H9 (cell line): ENCODE measurements at regions not wholly inside any gene's neighbourhood (a gene's known extent, or its start where the extent isn't known, plus 50 kb on each side); places are given as distances from the start of the nearest gene placed in this dataset.

Source experiments
- DNase-seq: peaks from one replicate; pipeline ENCODE4 v3.0.0-alpha.2; 2017
- H2AFZ ChIP-seq: one replicate; pipeline ENCODE4 v1.6.1; 2013; ENCODE audit warnings: mild to moderate bottlenecking, low read length, control low read depth, moderate library complexity
- H2AK5ac ChIP-seq: 2 replicates; pipeline ENCODE4 v1.6.1; 2013; ENCODE audit warnings: low read length, control low read depth, mixed read lengths; ENCODE audit not compliant: insufficient read length
- H2BK120ac ChIP-seq: one replicate; pipeline ENCODE4 v1.6.1; 2013; ENCODE audit warnings: low read depth, mild to moderate bottlenecking, low read length, control low read depth, inconsistent platforms; ENCODE audit not compliant: poor library complexity, severe bottlenecking
- H2BK12ac ChIP-seq: 2 replicates; pipeline ENCODE4 v1.6.1; 2013; ENCODE audit warnings: low read length, control low read depth, mixed read lengths, low read depth; ENCODE audit not compliant: insufficient read length
- H2BK15ac ChIP-seq: 2 replicates; pipeline ENCODE4 v1.6.1; 2013; ENCODE audit warnings: low read depth, low read length, control low read depth
- H2BK20ac ChIP-seq: one replicate; pipeline ENCODE4 v1.6.1; 2013; ENCODE audit warnings: low read depth, mild to moderate bottlenecking, low read length, control low read depth, inconsistent platforms; ENCODE audit not compliant: poor library complexity, severe bottlenecking
- H2BK5ac ChIP-seq: 2 replicates; pipeline ENCODE4 v1.6.1; 2013; ENCODE audit warnings: low read length, control low read depth, mixed read lengths; ENCODE audit not compliant: insufficient read length
- H3K14ac ChIP-seq: 2 replicates; pipeline ENCODE4 v1.6.1; 2013; ENCODE audit warnings: low read length, control low read depth; ENCODE audit not compliant: insufficient read depth
- H3K18ac ChIP-seq: 2 replicates; pipeline ENCODE4 v1.6.1; 2013; ENCODE audit warnings: low read depth, mild to moderate bottlenecking, mixed read lengths, low read length, control low read depth; ENCODE audit not compliant: insufficient read length
- H3K23ac ChIP-seq: 2 replicates; pipeline ENCODE4 v1.6.1; 2013; ENCODE audit warnings: low read length, control low read depth, mixed read lengths, low read depth; ENCODE audit not compliant: insufficient read length
- H3K23me2 ChIP-seq: 2 replicates; pipeline ENCODE4 v1.6.1; 2013; ENCODE audit warnings: low read depth, mild to moderate bottlenecking, mixed read lengths, low read length, control low read depth; ENCODE audit not compliant: insufficient read length, poor library complexity, severe bottlenecking
- H3K27ac ChIP-seq: 2 replicates; pipeline ENCODE4 v1.5.1; 2013; ENCODE audit warnings: low read length, control low read depth, mixed read lengths, low read depth; ENCODE audit not compliant: insufficient read length
- H3K27me3 ChIP-seq: 2 replicates; pipeline ENCODE4 v1.6.1; 2013; ENCODE audit warnings: low read length, control low read depth, inconsistent platforms; ENCODE audit not compliant: insufficient read depth
- H3K4ac ChIP-seq: 2 replicates; pipeline ENCODE4 v1.6.1; 2013; ENCODE audit warnings: low read depth, mild to moderate bottlenecking, control low read depth, inconsistent platforms, low read length, moderate library complexity
- H3K4me1 ChIP-seq: 2 replicates; pipeline ENCODE4 v1.6.1; 2013; ENCODE audit warnings: low read length, control low read depth, inconsistent platforms; ENCODE audit not compliant: insufficient read depth
- H3K4me2 ChIP-seq: 2 replicates; pipeline ENCODE4 v1.6.1; 2013; ENCODE audit warnings: low read length, control low read depth, mixed read lengths; ENCODE audit not compliant: insufficient read length, insufficient read depth
- H3K56ac ChIP-seq: 2 replicates; pipeline ENCODE4 v1.6.1; 2013; ENCODE audit warnings: low read depth, mild to moderate bottlenecking, mixed read lengths, low read length, control low read depth; ENCODE audit not compliant: insufficient read length
- H3K79me1 ChIP-seq: 2 replicates; pipeline ENCODE4 v1.6.1; 2013; ENCODE audit warnings: low read depth, mild to moderate bottlenecking, moderate library complexity, low read length, control low read depth, inconsistent platforms; ENCODE audit not compliant: insufficient read depth, poor library complexity, severe bottlenecking
- H3K79me2 ChIP-seq: 2 replicates; pipeline ENCODE4 v1.6.1; 2013; ENCODE audit warnings: low read length, control low read depth, inconsistent platforms; ENCODE audit not compliant: insufficient read depth
- H3K9ac ChIP-seq: 2 replicates; pipeline ENCODE4 v1.6.1; 2013; ENCODE audit warnings: low read length, control low read depth, mixed read lengths; ENCODE audit not compliant: insufficient read length; ENCODE audit errors: extremely low read depth
- H3K9me3 ChIP-seq: one replicate; pipeline ENCODE4 v1.6.1; 2013; ENCODE audit warnings: low read depth, low read length, inconsistent platforms; ENCODE audit not compliant: control insufficient read depth
- H3T11ph ChIP-seq: one replicate; pipeline ENCODE4 v1.6.1; 2013; ENCODE audit warnings: mild to moderate bottlenecking, low read length, control low read depth, inconsistent platforms
- H4K20me1 ChIP-seq: one replicate; pipeline ENCODE4 v1.6.1; 2013; ENCODE audit not compliant: control insufficient read depth, insufficient read length, insufficient read depth
- H4K5ac ChIP-seq: 2 replicates; pipeline ENCODE4 v1.6.1; 2013; ENCODE audit warnings: low read depth, mild to moderate bottlenecking, mixed read lengths, low read length, control low read depth; ENCODE audit not compliant: insufficient read length
- H4K8ac ChIP-seq: replicated peaks from 2 replicates; pipeline ENCODE4 v1.6.1; 2013; ENCODE audit warnings: low read length, control low read depth, mixed read lengths, low read depth; ENCODE audit not compliant: insufficient read length
- H4K91ac ChIP-seq: 2 replicates; pipeline ENCODE4 v1.6.1; 2013; ENCODE audit warnings: low read depth, mild to moderate bottlenecking, moderate library complexity, mixed read lengths, low read length, control low read depth; ENCODE audit not compliant: insufficient read length
- H3K27ac Mint-ChIP-seq, 3 experiments: 2 replicates in 2 of 3; 3 replicates in 1 of 3; pipeline ENCODE4 v1.8.0; 2020 to 2021; ENCODE audit warnings: mixed read lengths in 3 of 3, mild to moderate bottlenecking in 1 of 3, moderate library complexity in 1 of 3
- H3K27me3 Mint-ChIP-seq: 2 replicates; pipeline ENCODE4 v1.8.0; 2021; ENCODE audit warnings: low read depth, mild to moderate bottlenecking, moderate library complexity, mixed read lengths
- H3K36me3 Mint-ChIP-seq, 3 experiments: 2 replicates in 2 of 3; 3 replicates in 1 of 3; pipeline ENCODE4 v1.8.0; 2020 to 2021; ENCODE audit warnings: low read depth in 3 of 3, mixed read lengths in 3 of 3; ENCODE audit not compliant: insufficient read depth in 1 of 3
- H3K4me1 Mint-ChIP-seq, 2 experiments: 2 replicates each; pipeline ENCODE4 v1.8.0; 2020; ENCODE audit warnings: mixed read lengths in 2 of 2
- H3K4me3 Mint-ChIP-seq, 2 experiments: 2 replicates in 1 of 2; 3 replicates in 1 of 2; pipeline ENCODE4 v1.8.0; 2020 to 2021; ENCODE audit warnings: mild to moderate bottlenecking in 2 of 2, mixed read lengths in 2 of 2, moderate library complexity in 1 of 2
- H3K9me3 Mint-ChIP-seq, 2 experiments: 2 replicates in 1 of 2; 3 replicates in 1 of 2; pipeline ENCODE4 v1.8.0; 2020; ENCODE audit warnings: mild to moderate bottlenecking in 2 of 2, mixed read lengths in 2 of 2, moderate library complexity in 1 of 2
- CTCF ChIP-seq: fragments of 200-600 bp; sonication (generic); conservative IDR thresholded peaks from 3 replicates; pipeline ENCODE4 v1.8.0; 2021; ENCODE audit warnings: antibody characterized with exemption, mild to moderate bottlenecking
- WGBS: extraction: QIAGEN DNeasy Blood & Tissue Kit; methylation state at CpG from one replicate; pipeline ENCODE4 v1.1.7; 2013; ENCODE audit warnings: missing lambda C conversion rate, low lambda C conversion rate, mixed read lengths; ENCODE audit not compliant: insufficient read length; ENCODE audit errors: extremely low coverage; 5-methylcytosine and 5-hydroxymethylcytosine counted together

GRCh38 chr5:16326137-16326536 is 139.5 kb downstream of the ZNF622 start:
- peaks cover 4 to 6% of the 10 kb centered on the region in 2 experiments; a peak in 2 of 4 replicates for H3K4me1 Mint-ChIP-seq
- H4K8ac ChIP-seq: no peak overlapping the region
- no peaks in the 10 kb centered on the region for H3K9me3 Mint-ChIP-seq
- no CpG with 5 or more reads among the region's 7 CpGs for WGBS
- H4K20me1 ChIP-seq: no peaks in the 10 kb centered on the region
- no peak overlapping the region for H3K9ac ChIP-seq
- H3T11ph ChIP-seq: no peak overlapping the region
- H3K56ac ChIP-seq: no peak overlapping the region
- no peaks in the 10 kb centered on the region for H3K27me3 Mint-ChIP-seq
- no peak overlapping the region for H3K4me3 Mint-ChIP-seq
- no peak overlapping the region for H3K23ac ChIP-seq
- H2BK15ac ChIP-seq: no peak overlapping the region
- H4K91ac ChIP-seq: no peak overlapping the region
- no peak for DNase-seq
- H3K4ac ChIP-seq: no peak overlapping the region
- H2BK120ac ChIP-seq: no peak overlapping the region
- no peak overlapping the region for H2BK20ac ChIP-seq
- no peak overlapping the region for H4K5ac ChIP-seq
- no peak overlapping the region for H3K27ac ChIP-seq
- no peak overlapping the region for H2BK12ac ChIP-seq
- H3K36me3 Mint-ChIP-seq: no peaks in the 10 kb centered on the region
- no peak for TF ChIP-seq CTCF
- no peak overlapping the region for H3K4me2 ChIP-seq
- H3K79me2 ChIP-seq: no peaks in the 10 kb centered on the region
- H2BK5ac ChIP-seq: no peak overlapping the region
- no peaks in the 10 kb centered on the region for H3K27me3 ChIP-seq
- peak overlapping the region; percentile 14 for H2AFZ ChIP-seq
- no peaks in the 10 kb centered on the region for H3K4me1 ChIP-seq
- no peaks in the 10 kb centered on the region for H3K79me1 ChIP-seq
- no peaks in the 10 kb centered on the region for H3K23me2 ChIP-seq
- H2AK5ac ChIP-seq: no peak overlapping the region
- H3K9me3 ChIP-seq: no peaks in the 10 kb centered on the region
- H3K14ac ChIP-seq: no peak overlapping the region
- no peak overlapping the region for H3K27ac Mint-ChIP-seq
- no peak overlapping the region for H3K18ac ChIP-seq
